IPS-18a (cell line): ENCODE measurements at regions not wholly inside any gene's neighbourhood (a gene's known extent, or its start where the extent isn't known, plus 50 kb on each side); places are given as distances from the start of the nearest gene placed in this dataset.

Experiments
- H3K27ac ChIP-seq: one replicate; pipeline ENCODE4 v1.5.1; 2013; ENCODE audit warnings: low read length
- H3K27me3 ChIP-seq: one replicate; pipeline ENCODE4 v1.6.1; 2013; ENCODE audit warnings: mild to moderate bottlenecking, low read length; ENCODE audit not compliant: control insufficient read depth, insufficient read depth
- H3K36me3 ChIP-seq: one replicate; pipeline ENCODE4 v1.6.1; 2013; ENCODE audit warnings: low read depth, low read length; ENCODE audit not compliant: control insufficient read depth
- H3K4me1 ChIP-seq: one replicate; pipeline ENCODE4 v1.6.1; 2013; ENCODE audit warnings: low read depth, low read length; ENCODE audit not compliant: control insufficient read depth
- H3K4me3 ChIP-seq: one replicate; pipeline ENCODE4 v1.5.1; 2013; ENCODE audit warnings: low read length
- H3K9ac ChIP-seq: one replicate; pipeline ENCODE4 v1.6.1; 2013; ENCODE audit warnings: mild to moderate bottlenecking, low read length, moderate library complexity
- H3K9me3 ChIP-seq: one replicate; pipeline ENCODE4 v1.6.1; 2013; ENCODE audit warnings: low read depth, low read length; ENCODE audit not compliant: control insufficient read depth

- H3K27ac ChIP-seq = no peak overlapping the region
- H3K9ac ChIP-seq = no peak overlapping the region
- no peaks in the 10 kb centered on the region for H3K4me1 ChIP-seq
Measured at GRCh38 chr10:107442035-107442505, 277.6 kb upstream of the SORCS1 start.

GRCh38 chr10:107440741-107441140 lies 276.2 kb upstream of the SORCS1 start:
- Histone ChIP-seq H3K27me3 (no peaks in the 10 kb centered on the region), H3K9me3 (no peaks in the 10 kb centered on the region), H3K4me3 (no peak overlapping the region), H3K27ac (no peak overlapping the region), H3K36me3 (no peaks in the 10 kb centered on the region), H3K9ac (no peak overlapping the region), H3K4me1 (no peaks in the 10 kb centered on the region)

More at GRCh38 chr10:107442035-107442505, 277.6 kb upstream of the SORCS1 start:
- Histone ChIP-seq H3K9me3 (no peaks in the 10 kb centered on the region), H3K4me3 (no peak overlapping the region), H3K36me3 (no peaks in the 10 kb centered on the region), H3K27me3 (no peaks in the 10 kb centered on the region)

GRCh38 chr10:107437921-107438320 lies 273.4 kb upstream of the SORCS1 start:
- H3K36me3 ChIP-seq = no peaks in the 10 kb centered on the region
- no peaks in the 10 kb centered on the region for H3K9me3 ChIP-seq
- H3K27me3 ChIP-seq = no peaks in the 10 kb centered on the region
- no peak overlapping the region for H3K27ac ChIP-seq
- H3K4me3 ChIP-seq = no peak overlapping the region
- no peaks in the 10 kb centered on the region for H3K4me1 ChIP-seq
- no peak overlapping the region for H3K9ac ChIP-seq

- Histone ChIP-seq H3K27me3 (no peaks in the 10 kb centered on the region), H3K36me3 (no peaks in the 10 kb centered on the region), H3K4me1 (no peaks in the 10 kb centered on the region), H3K27ac (no peak overlapping the region), H3K4me3 (no peak overlapping the region), H3K9me3 (no peaks in the 10 kb centered on the region), H3K9ac (no peak overlapping the region)
Measured at GRCh38 chr10:107436568-107436967, 272.1 kb upstream of the SORCS1 start.

- H3K4me3 ChIP-seq = no peak overlapping the region
- H3K4me1 ChIP-seq = no peaks in the 10 kb centered on the region
- H3K27ac ChIP-seq = no peak overlapping the region
- H3K27me3 ChIP-seq = no peaks in the 10 kb centered on the region
- H3K9ac ChIP-seq = no peak overlapping the region
- no peaks in the 10 kb centered on the region for H3K9me3 ChIP-seq
- no peaks in the 10 kb centered on the region for H3K36me3 ChIP-seq
Measured at GRCh38 chr10:107434854-107435253, 270.3 kb upstream of the SORCS1 start.

GRCh38 chr10:107434201-107434600 lies 269.7 kb upstream of the SORCS1 start:
- Histone ChIP-seq H3K36me3 (no peaks in the 10 kb centered on the region), H3K4me1 (no peaks in the 10 kb centered on the region), H3K27me3 (no peaks in the 10 kb centered on the region), H3K4me3 (no peak overlapping the region), H3K27ac (no peak overlapping the region), H3K9ac (no peak overlapping the region), H3K9me3 (no peaks in the 10 kb centered on the region)

GRCh38 chr10:107433605-107434004 lies 269.1 kb upstream of the SORCS1 start:
- Histone ChIP-seq H3K4me1 (no peaks in the 10 kb centered on the region), H3K27me3 (no peaks in the 10 kb centered on the region), H3K9me3 (no peaks in the 10 kb centered on the region), H3K9ac (no peak overlapping the region), H3K4me3 (no peak overlapping the region), H3K27ac (no peak overlapping the region), H3K36me3 (no peaks in the 10 kb centered on the region)

- no peaks in the 10 kb centered on the region for H3K36me3 ChIP-seq
- H3K9ac ChIP-seq = no peak overlapping the region
- no peak overlapping the region for H3K27ac ChIP-seq
- no peaks in the 10 kb centered on the region for H3K27me3 ChIP-seq
- H3K4me3 ChIP-seq = no peak overlapping the region
- H3K4me1 ChIP-seq = no peaks in the 10 kb centered on the region
- H3K9me3 ChIP-seq = no peaks in the 10 kb centered on the region
Measured at GRCh38 chr10:107430446-107430845, 265.9 kb upstream of the SORCS1 start.

- H3K27ac ChIP-seq = no peak overlapping the region
- H3K9ac ChIP-seq = no peak overlapping the region
- no peaks in the 10 kb centered on the region for H3K36me3 ChIP-seq
- no peak overlapping the region for H3K4me3 ChIP-seq
- no peaks in the 10 kb centered on the region for H3K9me3 ChIP-seq
- H3K4me1 ChIP-seq = no peaks in the 10 kb centered on the region
- no peaks in the 10 kb centered on the region for H3K27me3 ChIP-seq
Measured at GRCh38 chr10:107427016-107427415, 262.5 kb upstream of the SORCS1 start.

- H3K9me3 ChIP-seq = no peaks in the 10 kb centered on the region
- H3K4me3 ChIP-seq = no peak overlapping the region
- H3K27ac ChIP-seq = no peak overlapping the region
Measured at GRCh38 chr10:107425931-107426553, 261.5 kb upstream of the SORCS1 start.

GRCh38 chr10:107424628-107425027 lies 260.1 kb upstream of the SORCS1 start:
- no peaks in the 10 kb centered on the region for H3K36me3 ChIP-seq
- no peaks in the 10 kb centered on the region for H3K27me3 ChIP-seq
- H3K9me3 ChIP-seq = no peaks in the 10 kb centered on the region
- H3K4me1 ChIP-seq = no peaks in the 10 kb centered on the region
- no peak overlapping the region for H3K4me3 ChIP-seq
- H3K27ac ChIP-seq = no peak overlapping the region
- H3K9ac ChIP-seq = no peak overlapping the region

More at GRCh38 chr10:107425931-107426553, 261.5 kb upstream of the SORCS1 start:
- no peaks in the 10 kb centered on the region for H3K27me3 ChIP-seq
- no peaks in the 10 kb centered on the region for H3K4me1 ChIP-seq
- no peaks in the 10 kb centered on the region for H3K36me3 ChIP-seq
- H3K9ac ChIP-seq = no peak overlapping the region

GRCh38 chr10:107423903-107424302 lies 259.4 kb upstream of the SORCS1 start:
- H3K27me3 ChIP-seq = no peaks in the 10 kb centered on the region
- no peak overlapping the region for H3K27ac ChIP-seq
- no peaks in the 10 kb centered on the region for H3K36me3 ChIP-seq
- no peaks in the 10 kb centered on the region for H3K4me1 ChIP-seq
- no peaks in the 10 kb centered on the region for H3K9me3 ChIP-seq
- no peak overlapping the region for H3K4me3 ChIP-seq
- H3K9ac ChIP-seq = no peak overlapping the region
